ENCODE measurements at regions not wholly inside any gene's neighbourhood (a gene's known extent, or its start where the extent isn't known, plus 50 kb on each side); places are given as distances from the start of the nearest gene placed in this dataset.

DNA sequence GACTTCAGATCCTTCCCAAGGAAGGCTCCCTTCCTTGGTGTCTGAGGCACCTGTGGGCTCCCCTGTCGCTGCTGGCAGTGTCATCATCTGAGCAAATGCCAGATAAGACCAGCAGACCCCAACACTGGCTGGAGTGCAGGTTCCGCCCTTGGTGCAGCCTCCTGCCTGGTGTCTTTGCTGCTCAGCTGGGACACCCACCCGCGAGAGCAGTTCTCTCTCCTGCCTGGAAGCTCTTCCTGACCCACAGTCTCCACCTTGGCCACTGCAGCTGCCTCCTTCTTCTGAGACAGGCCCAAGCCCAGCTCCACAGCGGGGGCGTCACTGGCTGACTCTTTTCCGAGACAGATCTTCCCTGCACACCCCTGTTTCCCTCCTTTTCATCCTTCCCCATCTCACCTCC lies 395.7 kb upstream of the MAP3K7 start:
- DNase-seq: no peak

DNA sequence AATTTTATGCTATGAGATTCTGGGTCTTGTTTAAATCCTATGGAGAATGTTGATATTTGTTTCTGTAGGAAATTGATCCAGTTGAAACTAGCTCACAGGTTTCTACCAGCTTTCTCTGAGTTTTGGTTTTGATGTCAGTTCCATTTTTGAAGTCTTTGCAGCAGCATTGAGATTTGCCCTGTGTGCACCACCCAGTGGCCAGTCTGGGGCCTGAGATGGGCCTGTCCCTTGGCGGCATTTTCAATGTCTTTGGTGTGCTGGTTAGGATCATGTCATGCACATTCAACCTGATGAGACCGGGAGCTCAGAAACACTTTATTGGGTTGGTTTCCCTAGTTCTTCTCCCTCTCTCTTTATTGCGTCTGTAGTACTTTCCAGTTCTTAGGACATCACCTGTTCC lies 395.2 kb upstream of the MAP3K7 start:
- no peak for DNase-seq

GRCh38 chr6:90978046-90978445 lies 391.2 kb upstream of the MAP3K7 start:
- no peak for DNase-seq

- no peak for DNase-seq
Observed at GRCh38 chr6:90977513-90977912, 390.6 kb upstream of the MAP3K7 start.

DNA sequence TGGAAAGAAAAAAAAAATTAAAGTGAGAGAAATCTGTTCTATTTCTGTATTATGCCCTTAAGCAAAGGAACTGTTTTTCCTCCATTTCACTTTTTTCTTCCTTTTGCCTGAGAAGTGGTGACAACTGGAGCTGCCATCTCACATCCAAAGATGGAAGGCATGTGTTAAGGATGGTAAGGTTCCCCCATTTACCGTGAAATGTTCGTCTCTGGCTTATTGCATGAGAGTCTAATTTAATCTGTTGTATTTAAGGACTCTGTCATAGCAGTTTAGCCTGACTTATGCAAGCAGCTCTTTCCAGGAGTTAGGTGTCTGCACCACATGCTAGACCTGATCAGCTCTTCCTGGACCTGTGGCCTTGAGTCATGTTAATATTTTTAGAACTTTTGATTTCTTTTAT lies 389.5 kb upstream of the MAP3K7 start:
- no peak for DNase-seq

- no peak for DNase-seq
Observed at GRCh38 chr6:90975741-90976140, 388.9 kb upstream of the MAP3K7 start.

DNA sequence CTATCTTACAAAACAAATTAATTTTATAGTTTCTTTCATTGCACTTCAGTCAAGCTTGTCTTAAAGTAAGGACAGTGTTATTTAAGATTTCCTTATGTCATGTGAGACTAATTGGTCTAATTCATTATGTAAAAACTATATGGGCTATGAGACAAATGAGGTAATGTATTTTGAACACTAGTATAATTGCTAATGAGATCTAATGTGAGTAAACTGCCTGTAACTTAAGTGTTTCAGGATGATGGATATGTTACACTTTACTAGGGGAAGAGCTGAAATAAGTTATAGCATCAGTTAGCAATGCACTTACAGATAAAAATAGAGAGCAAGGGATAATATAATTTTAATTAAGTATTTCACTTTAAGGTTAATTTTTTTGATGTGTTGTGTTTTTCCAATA lies 386.3 kb upstream of the MAP3K7 start:
- DNase-seq: no peak

DNA sequence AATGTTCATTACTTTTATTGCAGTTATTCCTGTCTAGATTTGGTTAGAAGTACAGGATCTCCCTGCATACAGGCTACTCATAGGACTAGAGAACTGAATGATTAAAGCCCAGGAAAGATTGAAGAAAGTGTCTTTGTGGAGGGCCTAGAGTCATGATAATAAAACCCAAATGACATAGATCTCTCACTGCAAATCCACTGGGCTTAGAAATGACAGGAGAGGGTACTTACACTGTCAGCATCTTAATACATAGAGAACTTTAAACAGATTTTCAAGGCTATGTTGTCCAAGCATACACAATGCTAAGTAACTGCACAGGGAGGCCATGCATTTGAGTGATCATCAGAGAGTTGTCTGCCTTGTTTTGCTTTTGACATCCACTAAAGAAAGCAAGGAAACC lies 383.8 kb upstream of the MAP3K7 start:
- no peak for DNase-seq

- no peak for DNase-seq
Observed at GRCh38 chr6:90967471-90967870, 380.6 kb upstream of the MAP3K7 start.

- DNase-seq: no peak
Observed at GRCh38 chr6:90960324-90960723, 373.5 kb upstream of the MAP3K7 start.

DNA sequence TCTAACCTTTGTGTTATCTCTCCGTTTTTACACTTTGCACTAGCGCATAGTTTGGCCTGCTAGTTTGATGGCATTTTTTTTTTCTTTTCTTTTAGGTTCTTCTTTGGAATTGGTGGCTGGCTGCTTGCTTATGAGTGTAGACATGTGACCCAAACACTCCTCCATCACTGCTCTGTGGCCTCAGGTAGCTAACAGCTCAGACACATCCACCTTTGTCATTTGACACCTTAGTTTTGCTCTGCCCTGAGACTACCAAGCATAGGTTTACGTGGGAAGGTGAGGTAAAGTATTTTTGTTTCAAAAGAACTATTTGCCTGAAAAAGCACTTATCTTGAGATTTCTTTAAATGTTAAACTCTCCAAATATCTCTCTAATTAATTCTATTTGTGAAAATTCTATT lies 368.4 kb upstream of the MAP3K7 start:
- DNase-seq: no peak

DNA sequence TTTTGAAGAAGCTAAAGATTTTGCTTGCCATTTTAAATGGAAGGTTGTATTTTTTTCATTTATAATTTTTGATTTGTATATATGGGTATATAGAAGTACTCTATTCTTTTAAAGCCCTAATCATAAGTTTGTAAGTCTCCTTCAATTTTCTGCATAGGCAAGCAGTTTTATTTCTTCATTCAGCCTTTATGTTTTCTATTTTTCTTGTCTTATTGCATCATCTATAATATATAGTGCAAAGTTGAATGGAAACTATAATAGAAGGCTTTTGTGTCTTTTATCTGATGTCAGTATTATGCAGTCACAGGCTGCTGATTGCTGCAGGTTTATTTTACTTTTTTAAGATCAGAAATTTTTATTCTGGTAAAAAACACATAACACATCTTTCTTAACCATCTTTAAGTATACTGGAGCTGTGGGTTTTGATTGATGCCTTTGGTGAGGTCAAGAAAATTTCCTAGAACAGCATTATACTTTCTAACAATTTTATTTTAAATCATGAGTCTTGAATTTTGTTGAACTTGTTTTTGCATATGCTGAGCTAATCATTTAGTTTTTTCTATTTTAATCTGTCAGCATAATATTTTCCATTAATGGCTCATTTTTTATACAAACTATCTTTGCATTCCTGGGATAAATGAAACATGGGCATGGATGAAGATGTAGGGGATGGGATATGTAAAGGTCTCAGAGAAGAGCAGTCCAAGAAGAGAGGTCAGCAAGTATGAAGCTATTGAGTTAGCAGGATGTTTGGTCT lies 366.7 kb upstream of the MAP3K7 start:
- no peak for DNase-seq

- no peak for DNase-seq
Observed at GRCh38 chr6:90952176-90952575, 365.3 kb upstream of the MAP3K7 start.

DNA sequence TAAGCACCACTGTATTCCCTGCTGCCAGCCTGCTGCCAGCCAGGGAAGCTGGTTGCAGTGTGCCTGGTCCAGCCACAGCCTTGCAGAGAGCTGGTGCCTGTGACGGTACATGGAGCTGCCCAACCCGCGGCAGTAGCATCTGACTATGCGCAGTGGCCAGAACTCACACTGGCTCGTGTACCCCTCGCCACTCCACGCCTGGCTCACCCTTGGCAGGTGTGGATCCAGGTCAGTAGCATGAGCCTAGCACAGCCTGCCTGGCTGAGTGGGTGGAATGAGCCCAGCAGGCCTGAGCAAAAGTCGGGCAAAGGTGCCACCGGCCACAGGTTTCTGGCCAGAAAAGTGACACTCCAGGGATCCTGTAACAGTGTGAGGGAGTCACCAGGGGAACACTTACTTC lies 361.7 kb upstream of the MAP3K7 start:
- no peak for DNase-seq

GRCh38 chr6:90947184-90948064 lies 360.6 kb upstream of the MAP3K7 start:
- DNase-seq: no peak

DNA sequence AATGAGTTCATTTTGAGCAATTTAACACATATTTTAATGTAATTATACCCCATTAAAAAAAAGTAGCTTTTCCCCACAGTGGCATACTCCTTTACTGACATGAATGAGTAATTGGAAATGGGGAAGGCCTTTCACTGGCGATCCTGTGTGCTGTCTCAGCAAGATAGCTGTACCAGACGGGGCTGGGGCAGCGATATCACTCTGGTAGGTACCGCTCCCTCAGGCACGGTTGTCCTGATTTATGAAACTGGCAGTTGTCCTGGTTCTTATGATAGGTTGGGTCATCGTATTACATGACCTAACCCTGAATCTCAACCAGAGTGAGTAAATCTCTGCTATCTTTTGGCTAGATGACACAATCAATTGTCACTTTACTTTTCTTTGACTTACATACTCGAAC lies 355.0 kb upstream of the MAP3K7 start:
- DNase-seq: no peak

GRCh38 chr6:90940812-90941481 lies 354.1 kb upstream of the MAP3K7 start:
- DNase-seq: no peak

- DNase-seq: no peak
Observed at GRCh38 chr6:90939906-90940305, 353.0 kb upstream of the MAP3K7 start.

DNA sequence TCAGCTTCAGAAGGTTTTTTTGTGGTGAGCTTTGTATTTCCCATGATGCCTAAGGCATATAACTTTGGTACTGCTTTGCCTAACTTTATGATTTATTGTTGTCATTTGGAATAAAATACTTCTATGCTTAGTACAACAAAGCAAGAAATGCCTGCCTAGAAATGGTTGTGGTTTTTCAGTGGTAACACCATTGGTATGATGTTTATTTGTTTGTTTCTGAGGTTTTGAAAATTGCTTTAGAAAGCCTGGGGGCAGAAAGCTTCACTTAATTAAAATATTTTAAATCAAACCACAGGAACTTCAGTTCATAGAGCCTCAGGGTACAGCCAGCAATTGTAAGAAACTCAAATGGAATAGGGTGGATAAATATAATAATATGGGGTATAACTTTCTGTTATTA lies 351.2 kb upstream of the MAP3K7 start:
- no peak for DNase-seq

- peak; percentile 85 for DNase-seq
Observed at GRCh38 chr6:90936286-90936685, 349.4 kb upstream of the MAP3K7 start.

- DNase-seq: no peak
Observed at GRCh38 chr6:90934966-90935365, 348.1 kb upstream of the MAP3K7 start.

GRCh38 chr6:90934081-90934480 lies 347.2 kb upstream of the MAP3K7 start:
- peak; percentile 51 for DNase-seq

DNA sequence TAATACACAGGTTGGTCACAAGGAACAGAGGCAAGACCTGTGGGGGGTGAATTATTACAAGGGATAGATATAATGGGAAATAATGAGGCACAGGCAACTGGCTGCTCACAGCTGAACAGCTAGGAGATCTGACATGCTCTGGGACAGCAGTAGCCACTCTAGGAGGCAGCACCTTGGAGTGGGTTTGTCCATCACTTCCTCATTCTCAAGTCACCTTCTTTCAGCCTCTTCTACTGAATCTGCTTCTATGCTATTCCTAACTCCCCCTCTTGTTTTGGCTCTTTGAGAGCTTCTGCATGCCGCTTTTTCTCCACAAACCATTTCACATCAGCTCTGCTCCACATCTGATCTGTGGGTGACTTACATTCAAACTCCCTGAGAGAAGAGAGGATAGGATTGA lies 345.5 kb upstream of the MAP3K7 start:
- no peak for DNase-seq

DNA sequence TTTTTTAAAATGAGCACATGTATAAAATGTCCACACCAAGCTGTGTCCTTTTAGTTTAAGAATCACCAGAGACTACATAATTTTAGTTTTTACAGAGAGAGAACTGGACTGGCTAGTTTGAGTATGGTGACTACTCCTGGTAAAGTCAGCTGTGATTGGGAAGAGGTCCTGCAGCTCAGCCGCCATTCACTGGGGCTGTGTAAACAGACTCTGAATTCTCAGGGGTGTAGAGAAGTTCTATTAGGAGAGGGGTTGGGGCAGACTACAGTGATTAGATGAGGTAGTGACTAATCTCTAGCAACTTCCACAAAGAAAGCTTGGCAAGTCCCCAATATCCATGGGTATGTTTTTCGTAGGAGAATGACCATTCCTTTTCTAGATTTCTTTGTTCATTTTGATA lies 341.2 kb upstream of the MAP3K7 start:
- DNase-seq: no peak

All from islet precursor cell (in vitro differentiated cells).